ENCODE measurements at regions not wholly inside any gene's neighbourhood (a gene's known extent, or its start where the extent isn't known, plus 50 kb on each side); places are given as distances from the start of the nearest gene placed in this dataset.

- H3K4me1 ChIP-seq (ENCODE audit: control insufficient read depth, insufficient read depth, low read length, unreplicated experiment): no peaks in the 10 kb centered on the region
- no peak overlapping the region for H3K4me3 ChIP-seq (ENCODE audit: low read depth, low read length)
- no peaks in the 10 kb centered on the region for H3K36me3 ChIP-seq (ENCODE audit: insufficient read depth, low read length)
- no peaks in the 10 kb centered on the region for H3K27me3 ChIP-seq (ENCODE audit: insufficient read depth, low read length)
- no peak overlapping the region for H2AFZ ChIP-seq (ENCODE audit: low read length, unreplicated experiment)
- H3K27ac ChIP-seq (ENCODE audit: low read depth, low read length): no peak overlapping the region
- H3K79me2 ChIP-seq (ENCODE audit: control insufficient read depth, insufficient read depth, low read length, unreplicated experiment): no peaks in the 10 kb centered on the region
These were observed 1723.6 kb upstream of the PCDH20 start for GRCh38 chr13:63139277-63139676.

DNA sequence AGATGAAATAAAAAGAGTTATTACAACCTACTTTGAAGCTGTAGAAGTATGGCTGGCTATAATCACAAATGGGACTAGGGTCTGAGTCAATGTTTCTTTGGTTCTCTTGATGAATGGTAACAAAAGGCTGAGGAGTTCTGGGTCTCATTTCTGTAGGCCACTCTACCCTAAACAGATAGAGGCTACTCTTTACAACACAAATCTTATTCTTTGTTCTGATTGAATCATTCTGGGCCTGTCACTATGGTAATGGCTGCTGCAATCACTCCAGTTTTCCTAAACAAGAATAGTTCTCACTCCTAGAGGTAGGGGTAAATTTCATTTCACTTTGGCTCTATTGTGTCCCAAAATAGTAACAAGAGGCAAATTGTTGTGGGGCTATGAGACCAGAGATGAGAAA, 1714.3 kb upstream of the PCDH20 start:
- no peaks in the 10 kb centered on the region for H3K36me3 ChIP-seq (ENCODE audit: insufficient read depth, low read length)
- H2AFZ ChIP-seq (ENCODE audit: low read length, unreplicated experiment): no peak overlapping the region
- no peaks in the 10 kb centered on the region for H3K79me2 ChIP-seq (ENCODE audit: control insufficient read depth, insufficient read depth, low read length, unreplicated experiment)
- no peaks in the 10 kb centered on the region for H3K27me3 ChIP-seq (ENCODE audit: insufficient read depth, low read length)
- H3K27ac ChIP-seq (ENCODE audit: low read depth, low read length): no peak overlapping the region
- H3K4me1 ChIP-seq (ENCODE audit: control insufficient read depth, insufficient read depth, low read length, unreplicated experiment): no peaks in the 10 kb centered on the region
- no peak overlapping the region for H3K4me3 ChIP-seq (ENCODE audit: low read depth, low read length)

DNA sequence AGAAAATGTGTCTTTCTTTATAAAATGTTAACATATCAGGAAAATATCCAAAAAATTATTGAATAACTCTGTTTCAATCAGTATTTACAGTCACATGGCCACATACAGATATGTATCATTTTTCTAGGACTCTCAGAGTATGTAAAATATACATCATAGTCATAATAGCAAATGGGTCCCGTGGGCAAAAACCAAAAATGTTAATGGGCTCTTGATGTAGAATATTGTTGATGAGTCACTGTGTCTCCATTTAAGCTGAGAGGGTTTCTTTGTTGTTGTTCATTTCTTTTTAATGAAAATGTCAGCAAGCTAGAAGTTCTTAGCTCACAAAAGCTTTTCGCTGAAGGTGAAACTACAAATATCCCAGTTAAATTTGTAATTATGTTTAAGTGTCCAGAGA, 1713.1 kb upstream of the PCDH20 start:
- no peaks in the 10 kb centered on the region for H3K4me1 ChIP-seq (ENCODE audit: control insufficient read depth, insufficient read depth, low read length, unreplicated experiment)
- no peak overlapping the region for H3K27ac ChIP-seq (ENCODE audit: low read depth, low read length)
- H3K4me3 ChIP-seq (ENCODE audit: low read depth, low read length): no peak overlapping the region
- H3K36me3 ChIP-seq (ENCODE audit: insufficient read depth, low read length): no peaks in the 10 kb centered on the region
- no peaks in the 10 kb centered on the region for H3K79me2 ChIP-seq (ENCODE audit: control insufficient read depth, insufficient read depth, low read length, unreplicated experiment)
- no peak overlapping the region for H2AFZ ChIP-seq (ENCODE audit: low read length, unreplicated experiment)
- H3K27me3 ChIP-seq (ENCODE audit: insufficient read depth, low read length): no peaks in the 10 kb centered on the region

- Histone ChIP-seq H3K4me3 (ENCODE audit: low read depth, low read length) (no peak overlapping the region), H3K27me3 (ENCODE audit: insufficient read depth, low read length) (no peaks in the 10 kb centered on the region), H3K27ac (ENCODE audit: low read depth, low read length) (no peak overlapping the region)
These were observed 1709.2 kb upstream of the PCDH20 start for GRCh38 chr13:63124863-63125262.

GRCh38 chr13:63120883-63121282, 1705.2 kb upstream of the PCDH20 start:
- Histone ChIP-seq H3K27ac (ENCODE audit: low read depth, low read length) (no peak overlapping the region), H3K4me3 (ENCODE audit: low read depth, low read length) (no peak overlapping the region), H3K79me2 (ENCODE audit: control insufficient read depth, insufficient read depth, low read length, unreplicated experiment) (no peaks in the 10 kb centered on the region), H3K36me3 (ENCODE audit: insufficient read depth, low read length) (no peaks in the 10 kb centered on the region), H3K4me1 (ENCODE audit: control insufficient read depth, insufficient read depth, low read length, unreplicated experiment) (no peaks in the 10 kb centered on the region), H3K27me3 (ENCODE audit: insufficient read depth, low read length) (no peaks in the 10 kb centered on the region), H2AFZ (ENCODE audit: low read length, unreplicated experiment) (no peak overlapping the region)

More at GRCh38 chr13:63124863-63125262, 1709.2 kb upstream of the PCDH20 start:
- Histone ChIP-seq H3K36me3 (ENCODE audit: insufficient read depth, low read length) (no peaks in the 10 kb centered on the region), H2AFZ (ENCODE audit: low read length, unreplicated experiment) (no peak overlapping the region), H3K79me2 (ENCODE audit: control insufficient read depth, insufficient read depth, low read length, unreplicated experiment) (no peaks in the 10 kb centered on the region), H3K4me1 (ENCODE audit: control insufficient read depth, insufficient read depth, low read length, unreplicated experiment) (no peaks in the 10 kb centered on the region)

GRCh38 chr13:63117710-63118109, 1702.1 kb upstream of the PCDH20 start:
- Histone ChIP-seq H3K27me3 (ENCODE audit: insufficient read depth, low read length) (no peaks in the 10 kb centered on the region), H3K4me1 (ENCODE audit: control insufficient read depth, insufficient read depth, low read length, unreplicated experiment) (no peaks in the 10 kb centered on the region), H3K36me3 (ENCODE audit: insufficient read depth, low read length) (no peaks in the 10 kb centered on the region), H3K27ac (ENCODE audit: low read depth, low read length) (no peak overlapping the region), H2AFZ (ENCODE audit: low read length, unreplicated experiment) (no peak overlapping the region), H3K4me3 (ENCODE audit: low read depth, low read length) (no peak overlapping the region), H3K79me2 (ENCODE audit: control insufficient read depth, insufficient read depth, low read length, unreplicated experiment) (no peaks in the 10 kb centered on the region)

GRCh38 chr13:63112799-63113395, 1697.2 kb upstream of the PCDH20 start:
- Histone ChIP-seq H3K27me3 (ENCODE audit: insufficient read depth, low read length) (no peaks in the 10 kb centered on the region), H3K79me2 (ENCODE audit: control insufficient read depth, insufficient read depth, low read length, unreplicated experiment) (no peaks in the 10 kb centered on the region)

DNA sequence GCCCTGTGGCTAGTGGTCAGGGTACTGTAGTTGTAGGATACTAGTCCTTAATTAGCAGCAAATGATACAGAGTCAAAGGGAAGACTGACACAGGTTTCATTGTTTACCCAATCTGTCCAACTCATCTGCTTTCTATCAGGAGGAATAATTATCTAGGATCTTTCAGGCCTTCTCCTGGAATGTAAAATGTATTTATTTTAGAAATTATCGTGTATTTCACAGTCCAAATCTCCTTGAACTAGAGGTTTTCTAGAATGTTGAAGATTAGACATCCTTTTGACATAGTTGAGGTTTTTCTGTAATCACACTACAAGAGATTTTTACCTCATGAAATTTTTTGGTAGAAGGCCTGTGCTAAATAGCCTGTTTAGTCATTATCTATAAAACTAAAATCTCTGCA, 1694.8 kb upstream of the PCDH20 start:
- Histone ChIP-seq H2AFZ (ENCODE audit: low read length, unreplicated experiment) (no peak overlapping the region), H3K27me3 (ENCODE audit: insufficient read depth, low read length) (no peaks in the 10 kb centered on the region)

More at GRCh38 chr13:63112799-63113395, 1697.2 kb upstream of the PCDH20 start:
- no peaks in the 10 kb centered on the region for H3K36me3 ChIP-seq (ENCODE audit: insufficient read depth, low read length)
- H3K4me1 ChIP-seq (ENCODE audit: control insufficient read depth, insufficient read depth, low read length, unreplicated experiment): no peaks in the 10 kb centered on the region
- H2AFZ ChIP-seq (ENCODE audit: low read length, unreplicated experiment): no peak overlapping the region
- H3K27ac ChIP-seq (ENCODE audit: low read depth, low read length): no peak overlapping the region
- no peak overlapping the region for H3K4me3 ChIP-seq (ENCODE audit: low read depth, low read length)

DNA sequence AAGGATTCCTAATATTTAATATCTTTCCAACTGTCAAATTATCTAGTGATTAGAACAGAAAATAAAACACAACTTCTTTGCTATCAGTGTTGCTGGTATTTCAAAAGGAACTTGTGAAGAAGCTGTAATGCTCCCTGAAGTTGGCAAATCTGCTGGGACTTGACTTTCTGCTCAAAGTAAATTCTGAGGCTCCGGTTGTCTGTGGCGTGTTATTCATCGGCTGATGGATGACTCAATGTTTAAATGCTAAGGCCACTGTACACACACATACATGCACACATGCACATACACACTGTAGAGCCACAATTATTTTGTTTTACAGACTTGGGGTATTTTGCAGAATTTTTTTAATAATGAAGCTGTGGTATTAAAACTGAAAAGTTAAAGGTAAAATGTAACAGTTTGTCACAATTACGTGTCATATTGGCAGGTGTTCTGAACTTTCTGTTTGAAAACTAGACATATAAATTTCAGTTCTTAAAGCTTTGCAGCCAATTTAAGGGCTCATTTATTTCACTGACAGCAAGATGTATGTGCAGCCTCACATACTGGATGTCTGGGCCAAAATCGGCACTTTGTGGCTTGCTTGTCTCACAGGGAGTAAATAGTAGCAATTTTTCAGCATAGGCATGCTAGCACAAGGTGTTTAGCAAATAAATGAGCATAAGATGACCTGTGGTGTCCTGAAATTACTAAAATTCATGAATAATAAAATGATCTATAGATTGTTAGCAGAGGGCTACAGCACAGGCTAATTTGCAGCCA, 1691.7 kb upstream of the PCDH20 start:
- Histone ChIP-seq H3K36me3 (ENCODE audit: insufficient read depth, low read length) (no peaks in the 10 kb centered on the region), H3K4me1 (ENCODE audit: control insufficient read depth, insufficient read depth, low read length, unreplicated experiment) (no peaks in the 10 kb centered on the region), H2AFZ (ENCODE audit: low read length, unreplicated experiment) (peak overlapping the region; percentile 50), H3K4me3 (ENCODE audit: low read depth, low read length) (no peak overlapping the region), H3K79me2 (ENCODE audit: control insufficient read depth, insufficient read depth, low read length, unreplicated experiment) (no peaks in the 10 kb centered on the region), H3K27ac (ENCODE audit: low read depth, low read length) (no peak overlapping the region), H3K27me3 (ENCODE audit: insufficient read depth, low read length) (no peaks in the 10 kb centered on the region)

More for the DNA sequence above, 1694.8 kb upstream of the PCDH20 start:
- Histone ChIP-seq H3K79me2 (ENCODE audit: control insufficient read depth, insufficient read depth, low read length, unreplicated experiment) (no peaks in the 10 kb centered on the region), H3K4me3 (ENCODE audit: low read depth, low read length) (no peak overlapping the region), H3K4me1 (ENCODE audit: control insufficient read depth, insufficient read depth, low read length, unreplicated experiment) (no peaks in the 10 kb centered on the region), H3K36me3 (ENCODE audit: insufficient read depth, low read length) (no peaks in the 10 kb centered on the region), H3K27ac (ENCODE audit: low read depth, low read length) (no peak overlapping the region)

- H3K79me2 ChIP-seq (ENCODE audit: control insufficient read depth, insufficient read depth, low read length, unreplicated experiment): no peaks in the 10 kb centered on the region
- H3K4me1 ChIP-seq (ENCODE audit: control insufficient read depth, insufficient read depth, low read length, unreplicated experiment): no peaks in the 10 kb centered on the region
- no peak overlapping the region for H2AFZ ChIP-seq (ENCODE audit: low read length, unreplicated experiment)
- no peaks in the 10 kb centered on the region for H3K27me3 ChIP-seq (ENCODE audit: insufficient read depth, low read length)
- H3K27ac ChIP-seq (ENCODE audit: low read depth, low read length): no peak overlapping the region
- no peak overlapping the region for H3K4me3 ChIP-seq (ENCODE audit: low read depth, low read length)
- H3K36me3 ChIP-seq (ENCODE audit: insufficient read depth, low read length): no peaks in the 10 kb centered on the region
These were observed 1679.1 kb upstream of the PCDH20 start for GRCh38 chr13:63094717-63095116.

GRCh38 chr13:63093907-63094469, 1678.3 kb upstream of the PCDH20 start:
- H3K27ac ChIP-seq (ENCODE audit: low read depth, low read length): no peak overlapping the region
- no peak overlapping the region for H2AFZ ChIP-seq (ENCODE audit: low read length, unreplicated experiment)
- H3K79me2 ChIP-seq (ENCODE audit: control insufficient read depth, insufficient read depth, low read length, unreplicated experiment): no peaks in the 10 kb centered on the region
- H3K4me1 ChIP-seq (ENCODE audit: control insufficient read depth, insufficient read depth, low read length, unreplicated experiment): no peaks in the 10 kb centered on the region
- no peaks in the 10 kb centered on the region for H3K27me3 ChIP-seq (ENCODE audit: insufficient read depth, low read length)
- no peaks in the 10 kb centered on the region for H3K36me3 ChIP-seq (ENCODE audit: insufficient read depth, low read length)
- no peak overlapping the region for H3K4me3 ChIP-seq (ENCODE audit: low read depth, low read length)

All from ACC112 (cell line).